Left renal pelvis (tissue), 4 donors: ENCODE measurements at regions not wholly inside any gene's neighbourhood (a gene's known extent, or its start where the extent isn't known, plus 50 kb on each side); places are given as distances from the start of the nearest gene placed in this dataset.

Experiments
- DNase-seq, 4 donors: peaks; one replicate each; pipeline ENCODE4 v3.0.0-alpha.2; 2013; ENCODE audit warnings: low read depth in 4 of 4, low spot score in 3 of 4

DNA sequence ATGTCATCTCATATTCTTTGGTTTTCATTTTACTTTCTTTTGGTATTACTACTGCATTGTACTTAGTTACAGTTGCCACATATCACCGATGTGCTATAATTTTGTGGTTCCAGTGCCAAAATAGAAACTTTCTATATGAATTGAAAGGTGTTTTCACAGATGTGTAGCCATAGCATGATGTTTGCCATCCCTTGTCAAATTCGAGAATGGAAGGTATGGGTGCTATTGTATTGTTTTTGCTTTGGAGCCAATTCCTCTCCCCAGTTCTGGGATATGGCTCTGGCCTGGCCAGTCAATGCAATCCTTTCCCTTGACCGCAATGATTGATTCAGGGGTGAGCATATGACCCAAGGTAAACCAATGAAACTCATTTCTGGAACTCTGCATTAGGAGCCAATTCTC lies 86.2 kb upstream of the RPS6KA3 start:
- DNase-seq: no peak

DNA sequence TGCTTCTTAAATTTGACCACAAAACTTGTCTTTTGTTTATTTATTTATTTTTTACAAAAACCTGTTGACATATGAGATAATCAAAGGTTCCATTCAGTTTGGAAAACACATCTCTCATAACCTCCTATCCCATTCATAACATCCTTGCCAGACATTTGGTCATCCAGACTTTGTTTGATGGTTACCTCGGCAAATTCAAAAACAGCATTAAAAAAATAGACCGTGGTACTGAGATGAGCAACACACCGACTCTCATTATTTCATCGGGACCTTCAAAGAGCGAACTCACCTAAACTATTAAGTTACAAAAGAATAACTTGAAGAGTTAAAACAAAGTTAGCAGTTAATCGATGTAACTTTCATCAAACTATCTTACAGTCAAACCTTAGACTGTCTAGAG lies 85.8 kb upstream of the RPS6KA3 start:
- DNase-seq: no peak

GRCh38 chrX:20350596-20350995 lies 83.9 kb upstream of the RPS6KA3 start:
- DNase-seq: no peak

DNA sequence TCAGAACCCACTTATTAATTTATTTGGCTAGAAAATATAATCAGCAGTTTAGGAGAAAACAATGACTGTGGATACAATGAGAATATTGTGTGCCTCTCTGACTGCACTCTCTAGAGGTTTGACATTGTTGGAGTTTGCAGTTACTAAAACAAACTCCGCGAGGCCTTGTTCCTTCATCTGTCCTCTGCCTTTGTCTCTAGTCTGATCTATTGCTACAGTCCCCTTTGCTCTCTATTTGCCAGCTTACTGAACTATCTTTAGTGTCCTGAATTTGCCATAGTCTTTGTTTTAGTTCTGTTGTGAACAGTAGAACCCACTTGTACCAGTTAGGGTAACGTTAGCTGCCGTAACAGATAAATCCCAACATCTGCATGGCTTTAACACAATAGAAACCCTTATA lies 81.4 kb upstream of the RPS6KA3 start:
- no peak for DNase-seq

DNA sequence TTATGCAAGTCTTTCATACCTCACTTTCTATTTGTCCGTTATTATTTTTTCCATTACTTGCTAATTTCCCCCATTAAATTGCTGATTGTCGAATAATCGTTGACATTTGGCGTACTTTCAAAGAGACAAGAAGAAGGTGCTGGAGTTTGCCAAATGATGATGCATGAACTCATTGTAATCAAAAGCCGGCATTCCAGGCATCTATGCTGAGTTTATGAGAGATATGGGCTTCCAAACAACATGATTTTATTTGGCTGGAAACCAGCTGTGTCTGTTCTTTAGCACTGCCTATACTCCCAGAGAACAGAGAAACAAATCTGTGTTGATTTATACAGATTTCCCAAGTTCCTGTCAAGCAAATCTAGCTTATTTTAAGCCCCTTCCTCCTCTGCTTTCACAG lies 80.8 kb upstream of the RPS6KA3 start:
- no peak for DNase-seq

DNA sequence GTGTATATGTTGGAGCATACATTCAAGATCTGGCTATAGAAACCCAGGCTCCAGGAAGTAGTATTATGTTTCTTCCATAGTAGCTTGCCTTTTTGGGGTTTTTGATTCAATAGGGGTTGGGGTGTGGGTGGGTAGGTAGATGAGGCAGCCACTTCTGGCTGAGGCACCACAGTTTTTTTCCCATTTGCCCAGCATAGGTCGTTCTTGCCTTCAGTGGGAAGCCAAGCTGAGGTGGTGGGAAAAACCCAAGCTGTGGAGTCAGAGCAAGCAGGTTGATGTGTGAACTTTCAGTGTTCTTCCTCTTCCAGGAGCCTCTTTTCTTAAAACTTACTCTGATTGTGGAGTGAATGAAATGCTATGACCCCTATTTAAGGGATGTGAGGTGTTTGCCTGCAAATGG lies 67.0 kb upstream of the RPS6KA3 start:
- DNase-seq: no peak

DNA sequence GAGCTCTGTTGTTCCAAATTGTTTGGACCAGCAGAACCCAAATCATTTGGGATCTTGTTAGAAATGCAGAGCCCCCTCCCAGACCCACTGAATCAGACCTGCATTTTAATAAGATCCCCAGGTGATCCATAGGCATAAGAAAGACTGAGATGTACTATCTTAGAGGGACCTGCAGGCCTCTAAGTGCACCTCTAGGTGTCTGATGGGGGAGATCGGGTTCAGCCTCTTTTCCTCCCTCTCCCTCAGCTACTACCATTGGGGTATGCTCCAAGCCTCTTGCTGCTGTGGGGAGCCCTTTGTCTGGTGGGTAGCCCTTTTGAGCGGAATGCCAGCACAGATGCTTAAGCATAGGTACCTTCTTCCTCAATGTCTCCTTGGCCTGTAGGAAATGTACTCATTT lies 63.8 kb upstream of the RPS6KA3 start:
- DNase-seq: no peak

- DNase-seq: no peak
Measured at GRCh38 chrX:20329435-20329834, 62.7 kb upstream of the RPS6KA3 start.

- no peak for DNase-seq
Measured at GRCh38 chrX:20325786-20326388, 59.2 kb upstream of the RPS6KA3 start.

DNA sequence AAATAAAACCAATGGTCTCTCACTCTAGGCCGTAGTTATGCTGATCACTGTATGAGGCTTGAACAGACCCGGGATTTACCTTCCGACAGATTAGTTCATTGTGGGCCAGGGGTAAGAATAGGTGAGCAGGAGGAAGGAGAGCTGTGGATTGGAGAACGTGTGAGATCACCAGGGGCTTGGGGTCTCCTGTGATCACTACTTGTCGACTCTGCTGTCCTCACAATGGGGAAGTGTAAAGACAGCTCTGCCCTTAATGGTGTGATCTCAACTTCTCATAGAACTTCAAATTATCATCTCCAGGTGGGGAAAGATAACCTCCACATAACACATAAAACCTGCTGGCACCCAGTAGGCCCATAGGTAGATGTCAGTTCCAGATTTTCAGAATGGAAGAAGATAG lies 56.2 kb upstream of the RPS6KA3 start:
- DNase-seq: no peak

GRCh38 chrX:20320461-20321159 lies 53.9 kb upstream of the RPS6KA3 start:
- DNase-seq: no peak

- no peak for DNase-seq
Measured at GRCh38 chrX:20319054-20319453, 52.3 kb upstream of the RPS6KA3 start.

DNA sequence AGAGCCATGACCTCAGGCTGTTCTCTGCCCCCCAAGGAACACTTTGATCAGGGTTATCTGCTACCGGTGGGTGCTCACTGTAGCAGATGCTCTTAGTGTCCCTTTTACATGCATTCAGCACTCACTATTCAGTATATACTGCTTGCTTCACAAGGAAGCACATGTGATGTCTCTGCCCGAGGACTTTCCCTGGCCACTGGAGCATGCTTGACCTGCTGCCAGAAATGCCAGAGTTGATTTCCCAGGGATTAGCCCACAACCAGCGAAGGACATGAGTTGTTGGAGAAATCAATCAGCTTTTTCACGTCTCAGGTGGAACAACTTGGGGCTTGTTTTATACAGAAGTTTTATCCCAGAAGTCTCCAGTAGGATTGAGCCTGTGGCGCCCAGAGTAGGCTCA lies 51.2 kb upstream of the RPS6KA3 start:
- no peak for DNase-seq
